Activated gamma-delta T cell treated with Interleukin-2 at 50 U/mL for 16 hours (primary cell): ENCODE measurements at regions not wholly inside any gene's neighbourhood (a gene's known extent, or its start where the extent isn't known, plus 50 kb on each side); places are given as distances from the start of the nearest gene placed in this dataset.
"Not testable (repeated sequence)": the region's sequence is repeated elsewhere in the genome, so short reads cannot be mapped to it uniquely, and the experiment has no call there.

Experiments
- DNase-seq: peaks from one replicate; pipeline ENCODE4 v3.0.0-alpha.2; 2020

DNA sequence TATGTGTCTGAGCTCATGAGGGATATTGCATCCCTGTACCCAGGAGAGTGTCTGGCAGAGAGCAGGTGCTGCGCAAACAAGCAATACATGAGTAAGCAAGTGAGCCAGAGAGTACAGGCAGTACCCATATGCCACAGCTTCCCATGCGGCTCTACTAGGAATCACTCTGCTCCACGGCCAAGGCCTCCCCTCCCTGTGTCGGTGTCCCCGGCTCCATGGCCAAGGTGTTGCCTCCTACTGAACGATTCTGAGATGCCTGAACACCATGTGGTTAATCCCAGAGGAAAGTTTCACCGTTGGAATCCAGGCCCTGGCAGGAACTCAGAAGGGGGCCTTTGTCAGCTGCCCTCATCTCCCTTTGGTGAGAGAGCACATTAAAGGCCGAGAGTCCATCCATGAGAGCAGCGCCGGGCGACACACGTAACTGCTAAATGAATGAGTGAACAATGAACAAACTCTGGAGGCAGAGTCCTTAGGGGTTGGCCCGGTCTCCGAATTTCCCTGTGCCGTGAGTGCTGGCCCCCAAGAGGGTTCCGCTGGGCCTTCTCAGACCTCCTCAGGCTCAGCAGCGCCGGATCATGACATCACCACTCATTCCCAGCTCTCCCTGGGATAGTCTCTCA, 136.0 kb upstream of the FAM20C start:
- DNase-seq, result no peak

DNA sequence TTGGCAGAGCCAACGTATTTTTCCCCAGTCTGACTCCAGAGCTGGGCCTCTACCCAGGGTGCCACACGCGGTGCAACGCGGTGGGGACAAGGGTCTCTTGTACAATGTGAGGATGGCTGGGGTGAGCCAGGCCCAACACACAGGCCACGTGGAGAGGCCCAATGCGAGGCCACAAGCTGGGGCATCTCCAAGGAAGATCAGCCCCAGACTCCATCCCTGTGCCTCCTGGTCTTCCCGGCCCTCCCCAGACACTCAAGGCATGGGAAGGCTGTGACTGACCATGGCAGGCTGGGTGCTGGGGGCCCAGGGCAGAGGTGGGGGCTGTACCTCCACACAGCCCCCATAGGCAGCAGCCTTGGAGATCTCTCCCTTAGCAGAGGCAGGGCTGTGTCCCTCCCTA, 135.3 kb upstream of the FAM20C start:
- no peak for DNase-seq

- DNase-seq, result no peak
Measured at GRCh38 chr7:57482-58255, 134.7 kb upstream of the FAM20C start.

DNA sequence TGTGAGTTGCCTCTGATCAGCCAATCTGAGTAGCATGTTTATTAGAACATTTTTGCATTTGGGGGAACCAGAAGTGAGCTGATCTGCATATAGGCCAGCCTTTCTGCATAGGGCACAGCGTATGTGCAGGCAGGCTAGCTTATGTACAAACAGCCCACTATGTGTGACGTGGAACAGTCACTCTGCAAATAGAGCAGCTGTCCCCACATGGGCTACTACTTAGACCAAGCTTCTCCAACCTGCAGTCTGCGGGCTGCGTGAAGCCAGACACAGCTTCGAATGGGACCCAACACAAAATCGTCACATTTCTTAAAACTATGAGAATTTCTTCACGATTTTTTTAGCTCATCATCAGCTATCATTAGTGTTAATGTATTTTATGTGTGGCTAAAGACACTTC, 134.1 kb upstream of the FAM20C start:
- no peak for DNase-seq

DNA sequence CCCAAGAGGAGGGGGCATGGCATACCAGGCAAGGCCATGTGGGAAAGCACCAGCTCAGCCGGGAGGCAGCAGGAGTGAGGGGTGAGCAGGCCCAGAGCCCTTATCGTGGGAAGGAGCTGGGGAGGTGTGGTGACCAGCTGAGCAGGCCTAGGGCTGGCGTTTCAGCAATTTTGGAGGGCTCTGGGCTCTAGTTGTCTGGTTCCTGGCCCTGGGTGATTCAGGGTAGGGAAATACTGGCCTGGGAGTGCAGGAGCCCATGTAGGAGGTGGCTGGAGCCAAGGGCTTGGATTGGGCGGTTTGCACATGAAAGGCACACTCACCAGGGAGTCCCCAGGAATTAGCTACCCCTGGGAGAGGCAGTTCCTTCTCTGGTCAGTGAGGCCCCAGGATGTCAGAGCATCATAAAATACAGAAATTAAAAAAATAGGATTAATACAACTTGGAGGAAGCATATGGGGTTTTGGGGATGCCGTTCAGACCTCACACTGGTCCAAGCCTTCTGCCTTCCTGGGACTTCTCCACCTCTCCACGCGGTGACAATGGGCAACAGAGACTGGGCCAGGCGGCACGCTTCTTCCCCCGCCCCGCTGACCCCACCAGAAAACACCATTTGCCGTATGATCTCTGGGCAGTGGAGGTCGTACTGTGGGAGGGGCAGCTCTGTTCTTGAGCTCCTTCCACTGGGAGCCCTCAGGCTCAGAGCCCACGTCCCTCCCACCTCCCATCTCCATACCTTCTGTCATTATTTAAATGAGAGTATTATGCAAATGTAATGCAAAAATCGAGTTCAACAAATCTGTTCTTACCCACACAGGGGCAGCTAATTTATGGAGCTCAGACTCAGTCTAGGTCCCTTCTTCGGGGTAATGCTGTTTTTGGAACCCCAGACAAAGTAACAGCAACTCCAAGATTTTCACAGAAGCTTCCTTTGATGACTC, 133.0 kb upstream of the FAM20C start:
- DNase-seq, result no peak

DNA sequence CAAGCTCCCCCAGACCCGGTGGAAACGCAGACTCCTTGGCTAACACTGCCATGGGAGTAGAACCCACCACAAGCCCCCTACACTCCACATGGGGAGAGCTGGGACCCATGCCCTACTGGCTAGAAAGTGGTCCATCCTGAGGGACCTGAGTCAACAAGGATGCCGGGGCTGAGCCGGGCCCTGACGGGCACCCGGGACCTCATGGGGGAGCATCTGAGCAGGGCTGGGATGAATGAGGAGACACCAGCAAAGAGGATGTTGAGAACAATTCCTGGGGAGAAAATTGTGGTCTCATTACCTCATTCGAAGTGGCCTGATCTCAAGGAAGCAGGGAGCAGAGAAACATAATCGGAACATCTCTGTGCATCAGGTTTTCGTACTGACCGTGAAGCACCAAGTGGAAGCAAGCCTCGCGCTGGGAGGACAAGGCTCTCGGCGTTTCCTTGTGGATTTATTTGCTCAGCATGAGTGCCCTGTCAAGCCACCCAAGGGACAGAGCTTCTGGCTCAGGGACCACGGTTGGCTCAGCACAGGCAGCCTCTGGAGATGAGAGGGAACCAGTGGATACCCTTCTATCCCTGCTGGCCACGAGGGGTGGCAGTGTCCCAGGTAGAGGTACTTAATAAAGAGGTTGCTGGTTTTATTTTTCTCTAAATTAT, 132.2 kb upstream of the FAM20C start:
- DNase-seq, result no peak

DNA sequence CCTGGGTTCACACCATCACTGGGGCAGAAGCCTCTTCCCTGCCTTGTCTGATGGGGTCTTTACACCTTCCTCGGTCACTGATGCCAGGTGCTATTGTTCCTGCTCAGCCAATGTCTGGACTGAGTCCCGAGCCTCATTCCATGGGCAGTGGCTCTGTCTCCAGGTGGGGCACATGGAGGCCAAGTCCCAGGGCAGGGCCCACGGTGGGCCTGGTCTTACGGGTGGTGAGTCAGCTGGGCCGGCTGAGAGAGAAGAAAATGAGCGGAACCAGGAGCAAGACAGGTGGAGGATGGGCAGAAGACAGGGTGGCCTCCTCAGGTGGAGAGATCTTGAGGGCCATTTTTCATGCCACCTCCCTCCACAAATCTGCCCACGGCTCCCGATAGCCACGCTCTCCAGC, 131.7 kb upstream of the FAM20C start:
- no peak for DNase-seq

DNA sequence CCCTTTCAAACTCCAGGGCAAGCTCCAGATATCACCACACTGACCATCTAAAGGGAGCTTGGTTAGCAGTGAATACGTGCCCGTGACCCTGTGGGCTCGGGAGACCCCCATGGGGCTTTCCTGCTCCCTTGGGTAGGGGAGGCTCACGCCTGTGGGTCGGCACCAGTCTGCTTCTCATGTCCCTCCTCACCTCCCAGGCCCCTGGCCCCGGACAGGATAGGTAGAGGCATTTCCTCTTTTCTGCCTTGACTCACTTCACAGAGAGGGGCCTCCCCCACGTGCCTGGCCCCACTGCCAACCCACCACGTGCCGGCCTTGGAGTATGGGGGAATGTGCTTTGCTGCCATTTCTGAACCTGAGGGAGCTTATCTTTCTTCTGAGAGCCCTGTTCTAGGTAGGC, 131.3 kb upstream of the FAM20C start:
- no peak for DNase-seq

DNA sequence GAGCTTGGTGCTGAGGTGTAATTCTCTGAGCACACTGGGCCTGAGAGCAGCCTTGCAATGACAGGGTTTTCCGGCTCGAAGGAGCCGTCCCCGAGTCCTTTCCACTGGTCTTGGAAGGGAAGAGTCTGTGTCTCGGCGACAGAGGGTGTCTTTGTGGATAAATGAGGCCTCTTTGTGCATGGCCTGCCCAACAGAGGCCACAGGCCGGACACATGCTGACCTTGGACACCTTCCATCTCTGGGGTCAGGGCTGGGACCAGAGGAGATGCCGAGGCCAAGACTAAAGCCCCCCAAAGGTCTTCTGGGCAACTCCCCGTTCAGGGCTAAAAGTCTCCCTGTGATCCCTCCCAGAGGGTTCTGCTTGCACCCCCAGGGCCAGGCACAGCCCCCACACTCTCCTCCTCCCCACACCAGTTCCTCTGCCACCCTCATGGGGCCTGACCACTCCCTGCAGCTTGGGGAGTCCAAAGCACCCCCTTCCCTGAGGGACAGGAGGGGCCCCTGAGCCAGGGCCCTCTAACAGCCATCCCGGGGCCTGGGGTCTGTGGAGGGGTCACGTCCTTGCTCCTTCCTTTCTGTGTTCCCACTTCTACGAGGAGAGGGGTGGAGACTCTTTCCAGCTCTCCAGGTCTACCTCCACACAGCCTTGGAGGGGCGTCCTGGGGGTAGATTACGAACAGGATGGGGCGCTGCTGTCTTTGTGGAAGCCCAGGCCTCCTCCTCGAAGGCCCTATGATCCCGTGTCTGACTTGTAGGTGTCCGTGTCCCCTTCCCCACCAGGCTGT, 130.6 kb upstream of the FAM20C start:
- DNase-seq, result no peak

DNA sequence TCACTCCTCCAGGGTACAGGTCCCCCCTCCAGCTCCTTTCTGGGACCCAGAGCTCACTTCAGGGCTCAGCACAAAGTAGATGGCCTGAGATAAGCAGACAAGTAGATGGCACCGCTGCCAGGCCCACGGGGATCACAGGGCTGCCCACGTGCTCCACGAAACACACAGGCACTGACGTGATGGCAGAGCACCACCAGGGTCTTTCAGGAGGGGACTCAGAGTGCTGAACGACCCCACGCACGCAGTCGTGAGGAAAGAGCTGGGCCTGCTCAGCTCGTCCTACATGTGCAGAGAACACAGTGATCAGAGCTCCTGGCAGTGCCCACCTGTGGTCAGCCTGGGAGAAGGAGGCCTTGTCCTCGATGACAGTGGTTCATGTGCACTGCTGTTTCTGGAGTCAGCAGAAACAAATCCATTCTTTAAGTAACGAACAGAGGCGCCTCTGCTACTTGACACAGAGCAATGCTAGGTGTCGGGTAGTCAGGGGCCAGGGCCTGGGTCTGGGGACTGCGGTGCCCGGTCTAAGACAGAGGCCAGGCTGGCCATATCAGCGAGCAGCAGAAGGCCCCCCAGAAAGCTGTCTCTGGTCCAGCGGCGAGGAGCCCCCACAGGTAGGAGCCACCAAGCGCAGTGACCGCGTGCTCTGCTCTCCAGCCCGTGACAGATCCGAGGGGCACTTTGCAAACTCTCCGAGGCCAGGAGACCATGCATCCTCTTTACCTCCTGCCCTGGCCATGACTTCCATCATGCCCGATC, 129.8 kb upstream of the FAM20C start:
- DNase-seq, result no peak

- no peak for DNase-seq
Measured at GRCh38 chr7:63117-63480, 129.3 kb upstream of the FAM20C start.

- no peak for DNase-seq
Measured at GRCh38 chr7:63521-64021, 128.8 kb upstream of the FAM20C start.

DNA sequence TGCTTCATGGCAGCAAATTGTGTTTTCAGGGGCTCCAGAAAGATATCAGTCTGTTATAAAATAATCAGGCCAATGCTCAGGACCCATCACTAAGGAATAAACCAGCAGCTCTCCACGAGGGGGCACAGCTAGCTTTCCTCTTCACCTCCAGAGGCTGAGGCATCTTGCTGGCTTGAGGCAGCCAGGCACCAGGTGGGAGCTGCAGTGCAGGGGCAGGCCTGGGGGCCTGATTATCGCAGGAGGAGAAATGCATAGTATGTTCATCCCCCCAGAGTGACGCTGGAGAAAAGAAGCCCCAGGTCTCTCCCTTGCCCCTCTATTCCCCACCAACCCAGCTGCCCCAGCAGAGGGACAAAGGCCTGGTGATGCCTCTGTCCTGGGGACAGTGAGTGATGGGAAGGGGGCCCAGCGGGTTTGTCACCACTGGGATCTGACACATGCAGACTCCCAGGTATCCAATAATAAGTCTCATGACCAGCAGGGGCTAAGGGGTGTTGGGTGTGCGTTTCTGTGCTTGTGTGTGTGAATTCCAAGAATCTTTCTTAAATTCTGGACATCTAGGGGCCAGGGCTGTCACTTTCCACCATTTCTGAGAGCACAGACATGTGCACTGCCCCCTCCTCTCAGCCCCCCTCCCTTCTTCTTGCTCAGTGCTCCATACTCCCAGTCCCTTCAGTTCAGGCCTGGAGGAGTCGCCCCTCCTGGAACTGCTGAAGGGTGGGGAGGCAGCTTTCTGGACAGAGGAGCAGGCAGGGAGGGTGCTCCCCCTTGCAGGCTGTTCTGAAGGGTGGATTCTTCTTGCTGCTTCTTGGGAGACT, 128.1 kb upstream of the FAM20C start:
- no peak for DNase-seq

GRCh38 chr7:64916-65341, 127.4 kb upstream of the FAM20C start:
- DNase-seq, result no peak

GRCh38 chr7:65554-65953, 126.8 kb upstream of the FAM20C start:
- no peak for DNase-seq

GRCh38 chr7:66296-66695, 126.1 kb upstream of the FAM20C start:
- DNase-seq, result no peak

DNA sequence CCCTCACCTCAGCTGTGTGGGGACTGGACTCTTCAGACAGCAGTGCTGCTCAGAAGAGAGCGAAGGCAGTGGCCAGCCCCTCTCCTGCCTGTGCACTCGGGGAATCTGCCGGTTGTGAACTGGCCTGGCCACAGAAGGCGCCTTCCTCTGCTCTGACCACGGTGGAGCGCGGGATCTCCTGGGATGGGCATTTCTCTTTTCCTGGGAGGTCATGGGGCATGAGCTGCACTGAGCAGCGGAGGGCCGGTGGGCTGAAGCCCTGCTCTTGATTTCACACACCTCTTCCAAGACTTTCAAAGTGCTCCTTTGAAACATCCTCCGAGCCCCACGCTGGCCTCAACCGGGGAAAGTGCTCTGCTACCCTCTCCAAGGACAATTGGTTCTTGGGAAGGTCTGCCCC, 125.6 kb upstream of the FAM20C start:
- no peak for DNase-seq

DNA sequence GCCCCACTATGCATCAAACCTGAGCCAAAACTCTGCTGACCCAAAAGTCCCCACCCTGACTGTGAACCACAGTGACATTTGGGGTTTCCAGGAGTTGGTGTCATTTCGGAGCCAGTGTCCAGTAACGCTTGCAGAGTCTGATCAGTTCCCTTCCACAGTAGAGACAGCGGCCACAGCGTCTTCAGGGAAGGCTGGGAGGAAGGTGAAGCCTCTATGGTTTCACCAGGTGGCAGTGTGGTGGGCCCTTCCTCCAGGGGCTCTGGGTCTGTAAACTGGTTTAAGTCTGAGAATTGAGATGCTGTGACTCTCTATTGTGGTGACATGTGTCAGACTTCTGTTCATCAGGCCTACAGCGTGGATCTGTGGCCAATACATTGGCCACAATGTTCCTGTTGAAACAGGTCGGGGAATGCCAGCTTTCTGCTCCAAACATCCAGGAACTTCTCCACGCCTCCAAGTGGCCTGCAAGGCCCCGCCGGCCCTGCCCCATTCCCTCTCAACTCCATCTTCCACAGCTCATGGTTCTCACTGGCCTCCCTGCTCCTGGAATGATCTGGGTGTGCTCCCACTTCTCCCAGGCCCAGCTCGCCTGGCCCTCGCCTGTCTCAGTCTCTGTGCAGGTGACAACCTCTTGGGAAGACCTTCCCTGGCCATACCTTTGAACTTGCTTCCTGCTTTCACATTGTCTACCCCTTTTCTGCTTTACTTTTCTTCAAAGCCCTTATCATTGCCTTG, 124.5 kb upstream of the FAM20C start:
- no peak for DNase-seq

GRCh38 chr7:68629-69028, 123.7 kb upstream of the FAM20C start:
- no peak for DNase-seq

DNA sequence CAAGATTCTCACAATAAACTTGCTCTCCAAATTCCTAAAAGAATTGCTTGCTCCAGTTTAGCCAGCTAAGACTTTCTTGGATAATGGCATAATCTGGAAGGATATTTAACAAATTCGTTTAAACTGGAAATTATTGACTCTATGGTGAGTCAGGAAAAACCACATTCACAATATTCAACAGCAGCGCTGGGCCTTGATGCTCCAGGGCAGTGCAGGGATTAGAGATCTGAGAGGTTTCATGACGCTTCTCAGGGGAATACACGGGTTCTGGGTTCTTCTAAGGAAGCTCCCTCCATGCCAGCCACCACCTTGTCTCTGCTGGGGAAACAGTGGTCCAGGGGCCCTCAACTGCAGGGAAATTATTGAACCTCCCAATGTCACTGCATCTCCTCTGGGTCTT, 123.3 kb upstream of the FAM20C start:
- not testable (repeated sequence) for DNase-seq
